ENCODE measurements at regions not wholly inside any gene's neighbourhood (a gene's known extent, or its start where the extent isn't known, plus 50 kb on each side); places are given as distances from the start of the nearest gene placed in this dataset.

GRCh38 chr5:111859533-111860270 lies 102.7 kb upstream of the NREP start:
- no peak overlapping the region for H3K4me3 ChIP-seq (ENCODE audit: low read depth, low read length)
- TF ChIP-seq CTCF (IDR thresholded peaks at IDR 0.05; ENCODE audit: low read depth, low read length) (no peak), MYC (IDR thresholded peaks at IDR 0.05; ENCODE audit: low read depth, low read length) (no peak), POLR2A (IDR thresholded peaks at IDR 0.05; ENCODE audit: extremely low read depth, insufficient read length) (no peak)
- TF ChIP-seq, protein P1, sequence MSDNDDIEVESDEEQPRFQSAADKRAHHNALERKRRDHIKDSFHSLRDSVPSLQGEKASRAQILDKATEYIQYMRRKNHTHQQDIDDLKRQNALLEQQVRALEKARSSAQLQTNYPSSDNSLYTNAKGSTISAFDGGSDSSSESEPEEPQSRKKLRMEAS (IDR thresholded peaks at IDR 0.05; ENCODE audit: low read depth, low read length): no peak
- no peak for DNase-seq (ENCODE audit: low read depth)

- TF ChIP-seq POLR2A (IDR thresholded peaks at IDR 0.05; ENCODE audit: extremely low read depth, insufficient read length): no peak
- TF ChIP-seq, protein P1 (IDR thresholded peaks at IDR 0.05; ENCODE audit: low read depth, low read length): no peak
- TF ChIP-seq MYC (IDR thresholded peaks at IDR 0.05; ENCODE audit: low read depth, low read length): no peak
- no peak for TF ChIP-seq CTCF (IDR thresholded peaks at IDR 0.05; ENCODE audit: low read depth, low read length)
- DNase-seq (ENCODE audit: low read depth): no peak
- no peak overlapping the region for H3K4me3 ChIP-seq (ENCODE audit: low read depth, low read length)
Observed at GRCh38 chr5:111859031-111859430, 102.0 kb upstream of the NREP start.

GRCh38 chr5:111857623-111858022 lies 100.6 kb upstream of the NREP start:
- TF ChIP-seq, protein P1 (IDR thresholded peaks at IDR 0.05; ENCODE audit: low read depth, low read length): no peak
- TF ChIP-seq CTCF (IDR thresholded peaks at IDR 0.05; ENCODE audit: low read depth, low read length): no peak
- no peak for TF ChIP-seq MYC (IDR thresholded peaks at IDR 0.05; ENCODE audit: low read depth, low read length)
- no peak for TF ChIP-seq POLR2A (IDR thresholded peaks at IDR 0.05; ENCODE audit: extremely low read depth, insufficient read length)
- no peak overlapping the region for H3K4me3 ChIP-seq (ENCODE audit: low read depth, low read length)
- no peak for DNase-seq (ENCODE audit: low read depth)

DNA sequence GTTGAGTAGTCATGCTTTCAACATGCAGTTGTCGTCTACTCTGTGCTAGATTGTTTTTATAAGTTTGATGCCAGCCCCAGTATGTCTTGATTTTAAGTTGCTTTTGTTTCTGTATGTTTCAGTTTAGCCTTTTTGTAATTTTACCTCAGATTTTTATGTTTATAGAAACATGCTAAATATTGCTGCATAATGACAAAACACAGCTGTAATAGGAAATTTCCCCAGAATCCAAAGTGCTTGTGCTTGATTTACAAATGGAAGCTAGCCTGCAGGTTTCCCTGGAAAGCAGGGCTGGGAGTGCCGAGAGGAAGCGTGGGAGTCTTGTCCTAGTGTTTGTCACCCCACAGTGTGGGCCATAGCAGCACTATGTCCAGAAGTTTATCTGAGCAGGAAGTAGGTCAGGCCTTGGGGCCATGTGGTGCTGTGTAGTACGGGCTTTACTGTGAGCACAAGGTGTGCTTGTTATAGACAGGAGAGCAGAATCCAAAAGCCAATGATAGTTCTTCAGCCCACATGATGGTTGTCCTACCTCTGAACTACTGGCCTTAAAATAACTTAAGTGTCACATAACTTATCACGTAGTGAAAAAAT lies 100.0 kb upstream of the NREP start:
- TF ChIP-seq POLR2A (IDR thresholded peaks at IDR 0.05; ENCODE audit: extremely low read depth, insufficient read length) (no peak), CTCF (IDR thresholded peaks at IDR 0.05; ENCODE audit: low read depth, low read length) (no peak), MYC (IDR thresholded peaks at IDR 0.05; ENCODE audit: low read depth, low read length) (no peak)
- TF ChIP-seq, protein P1 (IDR thresholded peaks at IDR 0.05; ENCODE audit: low read depth, low read length): no peak
- DNase-seq (ENCODE audit: low read depth): no peak
- H3K4me3 ChIP-seq (ENCODE audit: low read depth, low read length): no peak overlapping the region

GRCh38 chr5:111855356-111855755 lies 98.4 kb upstream of the NREP start:
- no peak for TF ChIP-seq POLR2A (IDR thresholded peaks at IDR 0.05; ENCODE audit: extremely low read depth, insufficient read length)
- TF ChIP-seq, protein P1 (IDR thresholded peaks at IDR 0.05; ENCODE audit: low read depth, low read length): no peak
- DNase-seq (ENCODE audit: low read depth): no peak
- no peak overlapping the region for H3K4me3 ChIP-seq (ENCODE audit: low read depth, low read length)

DNA sequence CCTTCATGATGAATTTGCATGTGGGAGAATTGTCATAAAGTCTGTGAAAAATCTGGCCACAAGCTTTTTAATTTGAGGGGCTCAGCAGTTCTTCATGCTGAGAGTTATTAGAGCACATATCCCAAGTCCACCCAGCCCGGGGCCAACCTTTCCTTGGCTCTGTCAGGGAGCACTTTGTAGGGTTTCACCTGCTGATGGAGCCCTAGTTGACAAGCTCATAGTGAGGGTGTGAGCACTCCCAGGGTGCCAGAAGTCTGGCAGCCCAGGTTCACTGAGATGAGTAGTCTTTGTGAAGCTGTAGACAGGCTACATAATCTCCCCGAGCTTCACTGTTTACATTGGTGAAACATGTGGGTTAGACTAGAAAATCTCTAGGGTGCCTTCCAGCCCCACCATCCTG lies 97.2 kb upstream of the NREP start:
- no peak for DNase-seq (ENCODE audit: low read depth)
- TF ChIP-seq, protein P1 (IDR thresholded peaks at IDR 0.05; ENCODE audit: low read depth, low read length): no peak
- TF ChIP-seq POLR2A (IDR thresholded peaks at IDR 0.05; ENCODE audit: extremely low read depth, insufficient read length) (no peak), MYC (IDR thresholded peaks at IDR 0.05; ENCODE audit: low read depth, low read length) (no peak), CTCF (IDR thresholded peaks at IDR 0.05; ENCODE audit: low read depth, low read length) (no peak)
- H3K4me3 ChIP-seq (ENCODE audit: low read depth, low read length): no peak overlapping the region
